Activated effector memory CD4-positive, alpha-beta T cell treated with anti-CD3 and anti-CD28 coated beads, Interleukin-2, amount 50 U/mL, for 16 hours (primary cell): ENCODE measurements at regions not wholly inside any gene's neighbourhood (a gene's known extent, or its start where the extent isn't known, plus 50 kb on each side); places are given as distances from the start of the nearest gene placed in this dataset.

Experiments used
- DNase-seq: peaks from one replicate; pipeline ENCODE4 v3.0.0-alpha.2; 2020

DNA sequence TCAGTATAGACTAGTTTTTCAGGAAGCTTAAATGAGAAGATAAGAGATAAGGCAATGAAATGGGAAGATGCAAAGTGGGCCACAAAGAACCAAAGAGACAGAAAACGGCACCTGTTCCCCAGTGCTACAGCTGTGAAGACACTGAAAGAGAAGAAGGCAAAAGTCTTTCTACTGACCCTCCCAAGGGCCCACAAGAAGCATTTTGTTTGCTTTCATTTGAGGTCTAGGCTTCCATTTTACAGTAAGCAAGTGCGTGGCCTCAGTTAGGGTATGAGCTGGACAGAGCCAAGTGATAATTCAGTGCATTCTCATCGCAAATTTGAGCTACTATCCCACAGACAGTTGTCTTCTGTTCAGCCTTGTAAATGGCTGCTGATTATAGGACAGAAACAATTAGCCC lies 53.4 kb upstream of the STK17B start:
- DNase-seq, result no peak

DNA sequence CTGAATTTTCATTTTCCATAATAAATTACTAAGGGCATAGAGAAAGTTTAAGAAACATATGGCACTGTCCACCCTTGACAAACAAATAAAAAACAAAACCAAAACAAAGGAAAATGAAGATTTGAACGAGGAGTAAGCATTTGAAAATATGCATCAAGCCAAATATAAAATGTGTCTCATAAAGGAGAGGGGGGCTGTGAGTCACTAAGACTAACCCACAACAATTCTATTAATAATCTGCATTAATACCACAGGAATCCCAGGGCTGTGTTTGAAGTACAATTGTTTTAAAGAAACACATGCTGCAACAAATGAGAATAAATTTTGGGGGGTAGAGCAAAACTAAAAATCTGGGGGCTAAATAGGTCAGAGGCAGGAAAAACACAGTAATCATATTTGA lies 53.8 kb upstream of the STK17B start:
- no peak for DNase-seq

DNA sequence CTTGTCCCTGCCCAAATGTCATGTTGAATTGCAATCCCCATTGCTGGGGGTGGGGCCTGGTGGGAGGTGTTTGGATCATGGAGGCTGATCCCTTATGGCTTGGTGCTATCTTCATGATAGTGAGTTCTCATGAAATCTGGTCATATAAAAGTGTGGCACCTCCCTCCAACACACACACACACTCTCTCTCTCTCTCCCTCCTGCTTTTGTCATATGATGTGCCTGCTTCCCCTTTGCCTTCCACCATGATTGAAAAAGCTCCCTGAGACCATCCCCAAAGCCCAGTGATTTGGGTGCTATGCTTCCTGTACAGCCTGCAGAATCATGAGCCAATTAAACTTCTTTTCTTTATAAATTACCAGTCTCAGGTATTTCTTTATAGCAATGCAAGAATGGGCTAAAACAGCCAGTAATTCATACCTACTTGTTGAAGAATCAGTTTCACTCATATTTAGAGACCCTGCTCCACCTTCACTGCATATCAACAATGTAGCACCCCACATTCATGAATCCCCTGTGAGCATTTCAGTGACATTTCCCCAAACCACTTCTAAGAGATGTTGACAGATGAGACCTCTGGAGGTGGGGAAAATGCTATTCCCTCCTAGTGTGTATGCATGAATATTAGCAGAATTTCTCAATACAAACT lies 54.8 kb upstream of the STK17B start:
- no peak for DNase-seq

DNA sequence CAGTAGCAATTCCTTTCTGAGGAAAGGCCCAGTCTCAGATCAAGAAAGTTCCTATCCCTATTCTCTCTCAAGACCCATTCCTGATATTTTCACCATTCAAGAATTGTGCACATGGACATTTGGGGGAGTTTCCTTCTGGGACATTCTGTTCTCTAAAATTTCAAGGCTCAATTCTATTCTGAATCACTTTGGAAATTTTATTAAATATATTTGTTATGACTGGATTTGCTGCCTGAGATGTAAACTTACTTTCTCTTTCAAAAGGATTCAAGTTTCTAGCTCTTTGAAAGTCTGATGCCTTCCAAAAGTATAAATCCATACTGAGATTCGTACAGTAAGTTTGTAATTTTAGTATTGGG lies 55.3 kb upstream of the STK17B start:
- DNase-seq, result no peak

DNA sequence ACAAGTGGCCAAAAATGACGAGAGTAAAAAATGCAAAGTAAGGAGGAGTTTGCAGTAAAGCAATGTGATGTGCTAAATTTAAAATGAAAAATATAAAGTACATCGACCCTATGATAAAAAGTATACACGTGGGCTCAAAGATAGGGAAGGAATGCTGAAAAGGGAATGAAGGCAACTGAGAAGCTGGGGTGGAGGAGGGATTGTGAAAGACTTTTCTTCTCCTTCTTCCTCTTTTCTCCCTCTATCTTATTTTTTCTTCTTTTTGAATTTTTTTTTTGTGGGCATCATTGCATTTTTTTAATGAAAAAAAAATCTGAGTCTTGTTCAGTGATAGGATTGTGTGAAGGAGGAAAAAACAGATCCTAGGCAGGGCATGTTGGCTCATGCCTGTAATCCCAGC lies 57.6 kb upstream of the STK17B start:
- DNase-seq, result no peak

DNA sequence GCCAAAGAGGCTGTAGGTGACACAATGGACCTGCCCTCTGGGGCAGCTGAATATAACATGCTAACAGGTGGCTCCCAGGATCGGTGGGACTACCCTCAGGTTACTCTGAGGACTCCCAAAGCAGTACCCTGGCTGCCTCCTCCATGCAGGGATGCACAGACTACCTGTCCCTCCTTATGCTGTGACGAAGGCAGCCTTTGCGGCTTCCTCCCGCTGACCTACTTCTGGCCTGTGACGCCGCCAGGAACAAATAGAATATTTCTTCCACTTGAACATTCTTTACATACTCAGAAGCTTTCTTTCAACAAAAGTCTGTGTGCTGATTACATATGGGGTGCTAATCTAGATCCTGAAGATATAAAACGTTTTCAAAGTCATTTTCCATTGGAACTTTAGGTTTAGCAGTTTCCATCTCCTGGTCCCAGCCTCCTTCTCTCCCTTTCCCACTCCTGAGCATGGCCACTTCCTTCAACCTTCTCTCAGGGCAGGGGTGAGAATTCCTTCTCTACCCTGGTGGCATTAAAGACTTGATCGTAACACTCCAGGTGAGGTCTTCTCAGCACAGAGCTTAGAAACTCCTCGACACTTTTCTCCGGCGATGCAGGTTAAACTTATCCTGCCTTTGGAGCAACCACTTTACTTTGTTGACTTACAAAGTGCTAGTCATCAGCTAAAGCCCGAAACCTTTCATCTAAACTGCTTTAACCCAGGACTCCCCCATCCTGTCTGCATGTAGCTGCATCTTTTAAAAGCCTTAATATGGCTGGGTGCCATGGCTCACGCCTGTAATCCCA lies 58.9 kb upstream of the STK17B start:
- DNase-seq, result peak; percentile 81

DNA sequence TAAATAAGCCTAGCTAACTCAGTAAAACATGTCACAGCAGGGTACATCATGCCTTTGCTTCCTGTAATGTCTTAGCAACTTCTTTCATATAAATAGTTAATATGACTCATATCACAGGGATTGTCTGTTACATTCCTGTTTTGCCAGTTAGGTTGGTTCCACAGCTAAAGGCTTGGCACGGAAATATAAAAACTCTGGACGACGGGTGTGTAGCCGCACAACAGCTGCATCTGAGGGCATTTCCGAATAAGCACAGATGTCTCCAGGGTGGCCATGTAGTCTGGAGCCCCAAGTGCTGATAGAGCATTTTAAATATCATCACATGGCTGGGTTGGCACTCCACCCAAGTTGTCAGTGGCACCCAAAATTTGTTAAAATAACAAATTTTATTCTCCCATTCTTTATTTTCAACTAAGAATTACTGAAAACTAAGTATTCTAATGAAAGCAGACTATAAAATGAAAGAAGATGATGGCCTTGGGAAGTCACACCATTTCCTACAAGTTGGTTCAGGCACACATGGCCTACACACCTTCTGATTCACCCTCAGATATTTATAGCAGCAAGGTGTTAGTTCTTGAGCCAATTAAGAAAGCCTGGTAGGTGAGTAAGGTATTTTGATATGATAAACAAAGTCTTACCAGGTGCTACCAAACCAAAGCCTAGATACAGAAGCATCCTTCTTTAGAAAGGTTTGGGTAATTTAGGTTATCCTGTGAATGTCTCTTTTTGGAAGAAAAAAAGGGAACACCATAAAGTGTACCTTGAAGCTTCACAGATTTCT lies 61.8 kb upstream of the STK17B start:
- DNase-seq, result no peak

DNA sequence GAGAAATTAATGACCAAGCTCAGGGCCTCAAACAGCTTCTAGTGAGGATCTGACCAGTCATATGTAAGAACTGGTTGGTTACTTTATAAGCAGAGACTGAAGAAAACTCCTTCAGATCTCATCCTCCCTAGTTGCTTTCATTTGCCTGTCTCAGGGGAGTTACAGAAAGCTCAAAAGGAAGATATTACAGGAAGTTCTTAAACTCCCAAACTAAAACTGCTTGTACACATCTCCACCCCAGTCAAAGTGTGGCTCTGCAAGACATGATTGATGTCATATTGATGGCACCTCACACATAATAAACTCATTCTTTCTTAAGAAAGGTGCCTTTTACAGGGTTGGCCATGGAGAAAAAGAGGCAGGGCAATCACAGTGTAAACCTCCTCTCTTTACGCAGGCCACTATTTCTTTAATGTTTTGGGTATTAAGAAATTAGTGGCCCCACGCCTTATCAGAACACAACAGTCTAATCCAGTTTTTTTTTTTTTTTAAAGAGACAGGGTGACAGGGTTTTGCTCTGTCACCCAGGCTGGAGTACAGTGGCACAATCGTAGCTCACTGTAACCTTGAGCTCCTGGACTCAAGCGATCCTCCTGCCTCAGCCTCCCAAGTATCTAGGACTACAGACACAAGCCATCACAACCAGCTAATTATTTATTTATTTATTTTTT lies 62.6 kb upstream of the STK17B start:
- no peak for DNase-seq

DNA sequence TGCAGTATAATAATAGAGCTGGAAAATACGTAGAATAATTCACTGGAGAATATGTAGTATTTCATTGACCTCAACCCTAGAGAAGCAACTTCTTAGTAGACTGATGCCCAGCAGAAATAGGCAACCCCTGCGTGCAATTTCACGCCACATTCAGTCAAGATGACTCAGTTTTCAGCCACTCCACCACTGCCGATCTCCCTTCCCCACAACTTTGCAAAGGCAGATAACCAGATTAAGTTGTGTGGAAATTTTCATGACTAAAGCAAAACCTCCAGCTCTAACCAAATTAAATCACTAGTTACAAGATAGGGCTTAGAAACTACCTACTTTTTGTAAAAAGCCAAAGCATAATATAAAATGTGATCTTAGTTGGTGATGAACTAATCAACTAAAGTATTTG lies 63.3 kb upstream of the STK17B start:
- DNase-seq, result peak; percentile 86

DNA sequence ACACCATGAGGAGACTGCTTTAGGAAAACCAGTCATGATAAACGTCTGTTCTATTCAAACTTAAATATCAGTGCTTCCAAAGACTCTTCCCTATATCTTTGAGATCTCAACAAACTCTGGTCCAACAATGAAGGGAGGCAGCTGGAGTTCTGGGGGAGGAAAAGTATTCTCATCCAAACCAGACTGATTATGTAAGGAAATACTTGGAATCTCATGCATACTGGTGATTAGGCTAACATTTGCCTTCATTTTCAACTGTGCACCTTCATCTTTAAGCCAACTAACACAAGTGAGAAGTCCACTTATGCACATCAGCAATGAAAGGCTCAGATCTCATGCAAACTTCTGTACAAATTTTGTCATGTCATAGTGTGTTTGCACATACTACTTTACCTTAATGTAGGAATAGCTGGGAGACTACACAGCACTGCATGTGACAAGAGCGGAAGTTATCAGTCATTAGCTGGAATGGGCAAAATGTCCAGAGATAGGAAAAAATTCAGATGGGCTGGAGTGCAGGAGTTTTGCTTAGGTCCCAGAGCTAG lies 67.5 kb upstream of the STK17B start:
- no peak for DNase-seq

DNA sequence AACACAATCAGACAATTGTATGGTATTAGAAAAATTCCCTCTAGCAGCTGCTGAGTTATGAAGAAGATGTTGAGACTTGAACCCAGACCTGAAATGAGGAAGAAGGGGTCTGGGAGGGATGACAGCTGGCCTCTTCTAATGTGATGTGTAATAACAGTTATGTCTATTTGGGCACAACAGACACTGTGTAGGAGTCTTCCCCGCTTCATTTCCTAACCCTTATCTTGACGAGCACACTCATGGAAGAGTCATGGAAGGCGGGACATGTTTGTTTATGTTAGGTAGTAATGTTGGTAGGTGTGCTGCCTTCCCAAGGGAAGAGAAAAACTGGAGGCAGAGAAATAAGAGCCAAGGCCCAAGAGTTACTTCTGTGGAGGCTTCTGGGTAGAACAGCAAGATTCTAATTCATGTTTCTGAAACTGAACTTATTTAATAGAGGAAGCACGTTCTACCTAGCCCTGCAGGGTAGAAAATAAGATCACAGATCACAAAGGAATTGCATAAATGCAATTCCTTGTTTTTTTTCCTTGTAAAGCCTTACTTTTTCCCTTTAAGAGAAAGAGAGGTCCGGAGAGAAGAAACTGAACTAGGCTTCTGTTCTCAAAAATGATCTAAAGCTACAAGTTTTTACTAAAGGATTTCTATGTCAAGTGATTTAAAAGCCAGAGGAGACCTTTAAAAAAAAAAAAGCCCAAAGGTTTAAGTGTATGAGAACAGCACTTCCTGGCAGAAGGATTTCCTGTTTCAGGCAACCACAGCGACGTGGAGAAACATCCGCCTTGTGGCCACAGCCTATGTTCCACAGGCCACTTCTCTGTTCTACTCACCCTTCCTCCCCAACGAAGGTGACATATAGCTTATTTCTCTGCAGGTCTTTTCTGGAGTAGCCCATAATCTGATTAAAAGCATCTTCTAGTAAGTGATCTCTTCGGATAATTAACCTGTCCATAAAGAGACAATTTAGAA lies 68.5 kb upstream of the STK17B start:
- peak; percentile 91 for DNase-seq

DNA sequence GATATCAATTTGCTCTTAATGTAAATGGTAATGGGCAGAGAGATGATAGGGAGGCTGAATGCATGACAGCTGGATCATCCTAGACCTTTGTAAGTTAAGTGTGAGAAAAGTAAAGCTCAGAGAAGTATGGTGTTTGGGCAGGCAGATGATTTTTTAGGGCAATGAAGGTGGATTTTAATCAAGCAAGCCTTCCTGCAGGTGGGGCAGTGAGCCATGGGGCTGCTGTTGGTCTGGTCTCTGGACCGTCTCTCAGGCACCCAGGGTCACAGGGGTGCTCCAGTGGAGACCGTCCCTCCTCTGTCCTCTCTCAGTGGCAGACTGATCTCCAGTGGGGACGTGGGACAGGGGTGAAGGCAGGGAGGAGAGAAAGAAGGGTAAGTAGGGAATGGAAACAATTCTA lies 69.8 kb upstream of the STK17B start:
- DNase-seq, result no peak

DNA sequence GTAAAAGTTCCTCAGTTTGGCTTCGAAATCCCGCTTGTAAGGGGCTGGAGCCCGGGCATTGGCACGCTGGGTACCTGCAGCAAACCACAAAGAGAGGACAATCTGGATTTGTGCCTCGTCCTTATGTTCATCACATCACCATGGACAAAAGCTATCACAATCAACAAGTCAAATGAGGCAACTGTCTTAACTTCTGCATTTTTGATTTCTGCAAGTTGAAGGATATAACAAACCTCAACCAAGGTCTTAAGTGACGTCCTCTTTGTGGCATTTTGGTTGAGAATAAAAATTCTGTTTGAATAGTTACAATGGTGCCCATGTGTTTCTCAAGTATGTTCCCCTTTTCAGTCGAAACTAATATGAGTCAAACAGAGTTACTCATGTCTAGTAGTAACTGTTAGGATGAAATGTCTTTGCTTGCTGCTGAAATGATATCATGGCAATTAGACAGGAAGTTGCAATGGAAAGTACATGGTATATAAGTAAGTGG lies 70.8 kb upstream of the STK17B start:
- DNase-seq, result no peak

DNA sequence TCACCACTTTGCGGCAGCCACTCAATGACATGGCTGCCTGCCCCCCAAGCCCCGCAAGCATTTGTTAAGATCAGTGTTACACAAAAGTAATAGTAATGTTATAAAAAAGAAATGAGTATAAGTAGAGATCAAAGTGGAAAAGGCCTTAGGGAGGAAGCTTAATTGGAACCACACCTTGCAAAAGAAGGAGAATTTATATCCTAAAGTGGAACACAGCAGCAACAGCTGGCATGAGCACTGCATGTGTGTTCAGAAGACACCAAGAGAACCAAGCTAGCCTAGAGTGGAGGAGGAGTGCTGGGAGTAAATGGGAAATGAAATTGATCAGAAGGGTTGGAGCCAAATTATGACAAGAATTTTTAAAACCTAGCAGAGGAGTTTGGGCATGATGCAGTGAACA lies 73.1 kb upstream of the STK17B start:
- no peak for DNase-seq

DNA sequence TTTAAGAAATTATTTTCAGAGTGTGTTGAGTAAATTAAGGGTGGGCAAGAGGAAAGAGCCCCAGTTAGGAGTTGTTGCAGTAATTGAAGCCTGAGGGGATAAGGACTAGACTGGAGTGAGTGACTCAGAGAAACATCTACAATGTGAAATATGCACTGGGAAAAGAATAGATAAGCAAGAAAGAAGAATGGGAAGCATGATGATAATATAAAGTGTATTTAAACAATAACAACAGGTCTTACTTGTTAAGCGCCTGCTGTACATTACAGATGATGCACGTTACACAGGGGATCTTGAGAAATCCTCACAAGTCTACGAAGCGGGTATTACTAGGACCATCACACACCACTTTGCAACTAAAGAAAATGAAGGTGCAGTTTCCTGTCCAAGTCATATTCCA lies 73.6 kb upstream of the STK17B start:
- DNase-seq, result no peak

DNA sequence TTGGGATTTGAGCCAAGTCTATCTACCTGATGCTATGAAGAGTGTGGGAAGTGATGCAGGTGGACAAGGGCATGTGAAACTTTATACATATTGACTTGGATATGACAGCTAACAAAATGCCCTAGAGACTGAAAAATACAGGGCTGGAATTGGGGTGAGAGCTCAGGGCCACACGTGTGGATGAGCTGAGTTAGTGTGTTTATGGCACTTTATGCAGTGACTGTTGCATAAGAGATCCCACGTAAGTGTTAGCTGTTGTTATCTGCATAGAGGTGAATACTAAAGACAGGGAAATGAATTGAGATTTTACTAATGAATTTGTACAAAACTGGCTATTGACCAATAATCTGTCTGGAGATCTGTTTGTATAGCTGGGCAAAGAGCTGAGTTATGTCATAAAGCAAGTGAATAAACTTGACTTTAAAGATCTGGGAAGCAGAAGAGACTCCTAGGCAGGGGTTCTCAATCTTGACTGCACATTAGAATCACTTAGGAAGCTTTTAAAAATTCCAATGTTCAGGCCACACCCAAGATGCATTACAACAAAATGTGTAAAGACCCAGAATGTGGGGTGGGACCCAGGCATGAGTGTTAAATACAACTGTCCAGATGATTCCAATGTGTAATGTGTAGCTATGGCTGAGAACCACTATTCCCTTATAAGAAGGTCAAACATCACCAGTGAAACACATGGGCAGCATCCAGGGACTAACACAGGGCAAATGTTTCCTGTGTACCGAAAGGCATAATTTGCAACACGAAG lies 74.2 kb upstream of the STK17B start:
- no peak for DNase-seq

DNA sequence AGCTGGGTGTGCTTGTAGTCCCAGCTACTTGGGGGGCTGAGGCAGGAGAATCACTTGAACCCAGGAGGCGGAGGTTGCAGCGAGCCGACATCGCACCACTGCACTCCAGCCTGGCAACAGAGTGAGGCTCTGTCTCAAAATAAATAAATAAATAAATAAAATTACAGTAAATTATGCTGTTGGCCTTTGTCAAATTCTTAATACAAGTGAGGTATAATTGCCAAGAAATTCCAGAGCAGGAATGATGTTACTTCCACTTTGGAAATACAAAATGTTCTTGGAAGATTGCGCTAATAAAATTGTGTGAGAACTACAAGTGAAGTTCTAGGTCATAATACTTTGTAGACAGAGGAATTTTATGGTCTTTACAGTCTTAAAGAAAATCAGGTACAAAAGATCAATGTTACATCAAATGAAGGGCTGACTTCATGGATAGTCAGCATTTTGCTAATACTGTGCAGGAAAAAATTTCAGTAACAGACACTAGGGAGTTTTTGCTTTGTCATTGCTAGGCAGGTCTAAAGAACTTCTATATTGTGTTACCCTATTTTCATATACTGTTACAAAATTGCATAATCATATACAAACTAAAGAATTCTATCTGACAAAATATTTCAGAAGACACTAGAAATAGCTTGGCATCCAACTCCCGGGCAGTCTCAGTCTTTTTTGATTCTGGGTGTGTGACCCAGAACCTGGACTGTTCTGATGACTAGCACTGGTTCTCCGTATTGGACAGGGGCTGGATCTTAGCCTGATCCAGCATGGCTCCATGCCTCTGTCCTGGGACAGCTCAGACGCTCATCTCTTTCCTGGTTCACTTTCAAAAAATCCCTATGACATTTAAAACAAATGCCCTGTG lies 76.0 kb upstream of the STK17B start:
- no peak for DNase-seq

DNA sequence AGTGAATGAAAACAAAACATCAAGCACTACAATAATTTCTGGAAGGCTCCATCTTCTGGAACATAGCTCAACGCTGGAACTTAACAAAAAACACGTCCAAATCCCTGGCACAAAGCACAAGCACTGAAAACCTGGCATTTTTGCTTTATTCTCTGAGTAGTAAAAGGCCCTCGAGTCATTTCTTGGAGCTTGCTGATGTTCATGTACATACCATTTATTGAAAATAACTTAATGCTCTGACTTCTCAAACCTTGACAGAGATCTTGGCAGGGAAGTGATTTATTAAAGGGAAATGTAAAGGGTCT lies 76.5 kb upstream of the STK17B start:
- no peak for DNase-seq

DNA sequence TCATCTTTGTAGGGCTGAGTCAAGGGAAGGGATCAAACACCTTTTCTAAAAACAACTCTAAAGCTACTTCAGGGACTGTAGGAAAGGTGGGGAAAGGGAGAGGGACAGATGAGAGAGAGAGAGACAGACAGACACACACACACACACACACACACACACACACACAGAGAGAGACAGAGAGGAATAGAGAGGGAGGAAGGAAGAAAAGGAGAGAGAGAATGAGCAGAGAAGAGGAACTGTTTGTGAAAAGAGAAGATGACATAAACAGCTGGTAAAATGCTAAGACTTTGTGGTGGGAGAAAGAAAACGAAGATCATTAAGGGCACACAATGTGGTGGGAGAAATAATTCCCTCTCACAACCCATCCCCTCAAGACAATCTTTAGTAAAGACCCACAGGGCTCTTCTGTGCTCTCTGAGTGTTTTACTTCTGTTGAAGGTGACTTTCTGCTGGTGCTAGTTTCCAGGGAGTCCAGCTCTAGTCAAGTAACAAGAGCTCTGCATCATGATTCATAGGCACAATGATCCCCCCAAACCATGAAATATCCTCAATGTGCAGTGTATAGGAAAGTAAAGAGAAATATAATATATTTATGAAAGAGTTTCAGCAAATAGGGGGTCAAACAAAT lies 77.2 kb upstream of the STK17B start:
- DNase-seq, result no peak

DNA sequence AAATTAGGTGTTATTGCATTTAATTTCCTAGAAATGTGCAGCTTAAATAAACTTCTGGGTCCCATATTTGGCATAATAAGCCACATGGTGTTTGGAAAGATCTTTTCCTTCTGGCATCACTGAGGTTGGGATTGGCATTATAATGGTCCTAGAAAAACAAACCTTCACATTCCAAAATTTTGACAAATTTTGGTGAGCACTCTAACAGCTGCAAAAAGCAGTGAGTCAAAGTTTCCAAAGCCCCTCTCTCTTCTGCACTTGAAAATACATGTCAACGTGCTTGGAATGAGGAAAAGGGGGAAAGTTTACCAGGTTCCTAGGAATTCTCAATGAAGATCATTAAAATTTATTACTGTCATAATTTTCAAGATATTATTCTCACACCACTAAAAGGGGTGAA lies 77.8 kb upstream of the STK17B start:
- no peak for DNase-seq
